ENCODE measurements at regions not wholly inside any gene's neighbourhood (a gene's known extent, or its start where the extent isn't known, plus 50 kb on each side); places are given as distances from the start of the nearest gene placed in this dataset.

- Histone ChIP-seq H3K9me3 (replicated peaks; ENCODE audit: control insufficient read depth, insufficient read depth, low read length) (no peaks in the 10 kb centered on the region), H3K9ac (replicated peaks; ENCODE audit: extremely low read depth, insufficient read depth, low read length) (no peak overlapping the region), H3K9me1 (replicated peaks; ENCODE audit: control insufficient read depth, extremely low read depth, insufficient read depth, low read length) (no peaks in the 10 kb centered on the region), H3K27me3 (ENCODE audit: control insufficient read depth in 2 of 2, insufficient read depth in 2 of 2, low read length in 2 of 2) (no peaks in the 10 kb centered on the region), H3K79me2 (ENCODE audit: control insufficient read depth, insufficient read depth, low read length) (no peaks in the 10 kb centered on the region), H3K4me2 (ENCODE audit: insufficient read depth, low read length) (no peak overlapping the region), H3K4me3 (replicated peaks in 1 of 3; ENCODE audit: insufficient read depth in 1 of 3, low read depth in 1 of 3, low read length in 3 of 3) (no peak overlapping the region), H3K4me1 (ENCODE audit: control insufficient read depth, extremely low read depth, insufficient read depth, low read length) (no peaks in the 10 kb centered on the region), H3K36me3 (ENCODE audit: control insufficient read depth in 2 of 2, extremely low read depth in 1 of 2, insufficient read depth in 2 of 2, low read length in 2 of 2) (no peaks in the 10 kb centered on the region), H3K27ac (ENCODE audit: insufficient read depth, low read depth, low read length) (no peak overlapping the region), H4K20me1 (replicated peaks; ENCODE audit: control insufficient read depth, extremely low read depth, insufficient read depth, low read length) (no peaks in the 10 kb centered on the region), H2AFZ (ENCODE audit: low read depth, low read length) (no peak overlapping the region)
- FAIRE-seq, result no peak
- no peak for DNase-seq (ENCODE audit: low read depth, low spot score)
- dilution Hi-C loops (cut with MboI; ENCODE audit: extremely low pct_ligation_motif_present, low sequenced_read_pairs) (no loop called here), intact Hi-C loops (cut with micrococcal nuclease) (no loop called here)
- TF ChIP-seq POLR2AphosphoS5 (IDR thresholded peaks at IDR 0.05; ENCODE audit: insufficient read depth, low read depth, low read length) (no peak), MYC (IDR thresholded peaks at IDR 0.05; ENCODE audit: low read depth, low read length) (no peak), CTCF (IDR thresholded peaks at IDR 0.05; ENCODE audit: extremely low read depth in 1 of 2, insufficient read depth in 1 of 2, low read depth in 1 of 2, low read length in 2 of 2) (peak; percentile 11 to 18)
- no TSS peak for BruUV-seq (replicated peaks)
- CTCF ChIA-PET, result interaction anchor here (1.0 to 1.6 kb wide), 2 partner anchors 18 to 35 kb away, joined by 3 read pairs; no protein-coding TSS in a partner anchor
- POLR2A ChIA-PET, result no interaction called here
Observed at GRCh38 chr3:152539191-152539764, 270.5 kb downstream of the MBNL1 start.

- dilution Hi-C loops (cut with MboI; ENCODE audit: extremely low pct_ligation_motif_present, low sequenced_read_pairs), result no loop called here
- POLR2A ChIA-PET, result no interaction called here
Observed at GRCh38 chr3:152540120-152540519, 271.4 kb downstream of the MBNL1 start.

More at GRCh38 chr3:152540120-152540519, 271.4 kb downstream of the MBNL1 start:
- H3K79me2 ChIP-seq (ENCODE audit: control insufficient read depth, insufficient read depth, low read length), result no peaks in the 10 kb centered on the region
- TF ChIP-seq MYC (IDR thresholded peaks at IDR 0.05; ENCODE audit: low read depth, low read length) (no peak), CTCF (IDR thresholded peaks at IDR 0.05; ENCODE audit: extremely low read depth in 1 of 2, insufficient read depth in 1 of 2, low read depth in 1 of 2, low read length in 2 of 2) (no peak), EZH2 (IDR thresholded peaks at IDR 0.05; ENCODE audit: borderline replicate concordance, low read depth, low read length, severe bottlenecking) (no peak), FOS (IDR thresholded peaks at IDR 0.05; ENCODE audit: borderline replicate concordance, insufficient read depth, low read length) (no peak)
- H3K4me1 ChIP-seq (ENCODE audit: control insufficient read depth, extremely low read depth, insufficient read depth, low read length), result no peaks in the 10 kb centered on the region
- no peaks in the 10 kb centered on the region for H3K9me3 ChIP-seq (replicated peaks; ENCODE audit: control insufficient read depth, insufficient read depth, low read length)
- no peak overlapping the region for H3K9ac ChIP-seq (replicated peaks; ENCODE audit: extremely low read depth, insufficient read depth, low read length)
- no peak overlapping the region for H2AFZ ChIP-seq (ENCODE audit: low read depth, low read length)
- CTCF ChIA-PET, result interaction anchor here (1.0 kb wide), 1 partner anchor 34 kb away, joined by 3 read pairs; no protein-coding TSS in a partner anchor
- no peaks in the 10 kb centered on the region for H3K27me3 ChIP-seq (ENCODE audit: control insufficient read depth in 2 of 2, insufficient read depth in 2 of 2, low read length in 2 of 2)
- no peaks in the 10 kb centered on the region for H3K36me3 ChIP-seq (ENCODE audit: control insufficient read depth in 2 of 2, extremely low read depth in 1 of 2, insufficient read depth in 2 of 2, low read length in 2 of 2)
- no peak overlapping the region for H3K4me3 ChIP-seq (replicated peaks in 1 of 3; ENCODE audit: insufficient read depth in 1 of 3, low read depth in 1 of 3, low read length in 3 of 3)
- no peak overlapping the region for H3K27ac ChIP-seq (ENCODE audit: insufficient read depth, low read depth, low read length)
- intact Hi-C loops (cut with micrococcal nuclease), result no loop called here
- H3K4me2 ChIP-seq (ENCODE audit: insufficient read depth, low read length), result no peak overlapping the region
- FAIRE-seq, result no peak
- DNase-seq (ENCODE audit: low read depth, low spot score), result no peak
- BruUV-seq (replicated peaks), result no TSS peak
- no peaks in the 10 kb centered on the region for H4K20me1 ChIP-seq (replicated peaks; ENCODE audit: control insufficient read depth, extremely low read depth, insufficient read depth, low read length)
- H3K9me1 ChIP-seq (replicated peaks; ENCODE audit: control insufficient read depth, extremely low read depth, insufficient read depth, low read length), result no peaks in the 10 kb centered on the region

Data from endothelial cell of umbilical vein (primary cell).